Skeletal muscle tissue (tissue), 3 donors: ENCODE measurements at regions not wholly inside any gene's neighbourhood (a gene's known extent, or its start where the extent isn't known, plus 50 kb on each side); places are given as distances from the start of the nearest gene placed in this dataset.
A peak's percentile ranks its signal among the peaks of the same experiment; 100 is the strongest.

Experiments used
- H3K27ac ChIP-seq: one replicate; pipeline ENCODE4 v1.7.0; 2013; ENCODE audit warnings: mild to moderate bottlenecking, low read depth, low read length, inconsistent platforms
- H3K27me3 ChIP-seq, 3 donors: one replicate each; pipeline ENCODE4 v1.7.0; 2013; ENCODE audit warnings: low read length in 3 of 3; ENCODE audit not compliant: control insufficient read depth in 3 of 3, insufficient read depth in 3 of 3
- H3K36me3 ChIP-seq, 3 donors: one replicate each; pipeline ENCODE4 v1.7.0; 2013; ENCODE audit warnings: low read length in 3 of 3; ENCODE audit not compliant: control insufficient read depth in 3 of 3, insufficient read depth in 3 of 3
- H3K4me1 ChIP-seq, 3 donors: one replicate each; pipeline ENCODE4 v1.7.0; 2013; ENCODE audit warnings: low read length in 3 of 3, mild to moderate bottlenecking in 3 of 3; ENCODE audit not compliant: control insufficient read depth in 3 of 3, insufficient read depth in 3 of 3
- H3K4me3 ChIP-seq, 3 donors: one replicate each; pipeline ENCODE4 v1.7.0; 2013; ENCODE audit warnings: low read length in 3 of 3
- H3K9ac ChIP-seq, 3 donors: one replicate each; pipeline ENCODE4 v1.7.0; 2013; ENCODE audit warnings: low read length in 3 of 3, mild to moderate bottlenecking in 3 of 3, moderate library complexity in 2 of 3, low read depth in 1 of 3
- H3K9me3 ChIP-seq, 3 donors: one replicate each; pipeline ENCODE4 v1.7.0; 2013; ENCODE audit warnings: low read length in 3 of 3; ENCODE audit not compliant: control insufficient read depth in 3 of 3
- donor health status: Osteomylitis.

- Histone ChIP-seq H3K27ac (no peak overlapping the region), H3K27me3 (peaks cover 0 to 9% (median 0%) of the 10 kb centered on the region in 3 donors), H3K9ac (no peak overlapping the region), H3K4me1 (peaks cover 2 to 9% (median 9%) of the 10 kb centered on the region in 3 donors), H3K9me3 (peaks cover 0 to 2% (median 0%) of the 10 kb centered on the region in 3 donors), H3K36me3 (no peaks in the 10 kb centered on the region), H3K4me3 (no peak overlapping the region)
Observed at GRCh38 chrX:110430293-110431076, 71.8 kb downstream of the RTL9 start.

GRCh38 chrX:110432091-110432905 lies 73.7 kb downstream of the RTL9 start:
- H3K9ac ChIP-seq: no peak overlapping the region
- no peak overlapping the region for H3K4me3 ChIP-seq
- no peak overlapping the region for H3K27ac ChIP-seq
- peaks cover 0 to 16% (median 0%) of the 10 kb centered on the region in 3 donors for H3K27me3 ChIP-seq
- H3K36me3 ChIP-seq: no peaks in the 10 kb centered on the region
- H3K4me1 ChIP-seq: peaks cover 2 to 9% (median 9%) of the 10 kb centered on the region in 3 donors
- H3K9me3 ChIP-seq: peaks cover 0 to 2% (median 0%) of the 10 kb centered on the region in 3 donors

- peaks cover 0 to 2% (median 0%) of the 10 kb centered on the region in 3 donors for H3K9me3 ChIP-seq
- peaks cover 0 to 18% (median 0%) of the 10 kb centered on the region in 3 donors for H3K27me3 ChIP-seq
- H3K4me1 ChIP-seq: peaks cover 2 to 9% (median 9%) of the 10 kb centered on the region in 3 donors
- no peaks in the 10 kb centered on the region for H3K36me3 ChIP-seq
- no peak overlapping the region for H3K9ac ChIP-seq
- H3K4me3 ChIP-seq: peak overlapping the region in 1 of 3 donors; percentile 2
- H3K27ac ChIP-seq: no peak overlapping the region
Observed at GRCh38 chrX:110432906-110433215, 74.2 kb downstream of the RTL9 start.

GRCh38 chrX:110435196-110435595 lies 76.5 kb downstream of the RTL9 start:
- H3K4me1 ChIP-seq: peaks cover 2 to 13% (median 9%) of the 10 kb centered on the region in 3 donors

GRCh38 chrX:110436523-110436922 lies 77.9 kb downstream of the RTL9 start:
- Histone ChIP-seq H3K27me3 (peaks cover 0 to 15% (median 0%) of the 10 kb centered on the region in 3 donors), H3K36me3 (no peaks in the 10 kb centered on the region), H3K4me3 (no peak overlapping the region), H3K9ac (no peak overlapping the region), H3K27ac (no peak overlapping the region), H3K4me1 (peaks cover 5 to 17% (median 9%) of the 10 kb centered on the region in 3 donors), H3K9me3 (peaks cover 0 to 2% (median 0%) of the 10 kb centered on the region in 3 donors)

More at GRCh38 chrX:110435196-110435595, 76.5 kb downstream of the RTL9 start:
- Histone ChIP-seq H3K9ac (no peak overlapping the region), H3K27me3 (peaks cover 0 to 15% (median 0%) of the 10 kb centered on the region in 3 donors), H3K9me3 (peaks cover 0 to 2% (median 0%) of the 10 kb centered on the region in 3 donors), H3K4me3 (no peak overlapping the region), H3K27ac (no peak overlapping the region), H3K36me3 (no peaks in the 10 kb centered on the region)

GRCh38 chrX:110437686-110438085 lies 79.0 kb downstream of the RTL9 start:
- H3K9me3 ChIP-seq: peaks cover 0 to 2% (median 0%) of the 10 kb centered on the region in 3 donors
- no peak overlapping the region for H3K27ac ChIP-seq
- H3K4me3 ChIP-seq: no peak overlapping the region
- H3K9ac ChIP-seq: no peak overlapping the region
- peaks cover 0 to 22% (median 0%) of the 10 kb centered on the region in 3 donors for H3K27me3 ChIP-seq
- H3K36me3 ChIP-seq: no peaks in the 10 kb centered on the region
- H3K4me1 ChIP-seq: peaks cover 2 to 13% (median 5%) of the 10 kb centered on the region in 3 donors

- no peak overlapping the region for H3K9ac ChIP-seq
- no peaks in the 10 kb centered on the region for H3K36me3 ChIP-seq
- no peak overlapping the region for H3K4me3 ChIP-seq
- H3K27me3 ChIP-seq: peaks cover 0 to 26% (median 0%) of the 10 kb centered on the region in 3 donors
- no peak overlapping the region for H3K27ac ChIP-seq
- no peaks in the 10 kb centered on the region for H3K9me3 ChIP-seq
- peaks cover 0 to 8% (median 3%) of the 10 kb centered on the region in 3 donors for H3K4me1 ChIP-seq
Observed at GRCh38 chrX:110440016-110440805, 81.6 kb downstream of the RTL9 start.

- Histone ChIP-seq H3K36me3 (no peaks in the 10 kb centered on the region), H3K27me3 (peaks cover 0 to 28% (median 0%) of the 10 kb centered on the region in 3 donors), H3K4me1 (peaks cover 0 to 8% (median 3%) of the 10 kb centered on the region in 3 donors), H3K9me3 (no peaks in the 10 kb centered on the region), H3K27ac (no peak overlapping the region), H3K4me3 (no peak overlapping the region), H3K9ac (no peak overlapping the region)
Observed at GRCh38 chrX:110442635-110443034, 84.0 kb downstream of the RTL9 start.

GRCh38 chrX:110444996-110445395 lies 86.3 kb downstream of the RTL9 start:
- H3K36me3 ChIP-seq: no peaks in the 10 kb centered on the region
- H3K4me1 ChIP-seq: peaks cover 0 to 6% (median 3%) of the 10 kb centered on the region in 3 donors
- no peak overlapping the region for H3K4me3 ChIP-seq
- H3K9ac ChIP-seq: no peak overlapping the region
- H3K27me3 ChIP-seq: peaks cover 0 to 24% (median 0%) of the 10 kb centered on the region in 3 donors
- no peaks in the 10 kb centered on the region for H3K9me3 ChIP-seq
- H3K27ac ChIP-seq: no peak overlapping the region
